HG02938 (cell line): ENCODE measurements at regions not wholly inside any gene's neighbourhood (a gene's known extent, or its start where the extent isn't known, plus 50 kb on each side); places are given as distances from the start of the nearest gene placed in this dataset.
"Not testable (repeated sequence)": the region's sequence is repeated elsewhere in the genome, so short reads cannot be mapped to it uniquely, and the experiment has no call there.

ENCODE experiments used
- ATAC-seq: cut with Tn5 transposase; IDR thresholded peaks from one replicate; pipeline ENCODE4 v1.9.1; 2021; ENCODE audit warnings: mild to moderate bottlenecking, moderate library complexity; ENCODE audit not compliant: unreplicated experiment

GRCh38 chr2:107428781-107429180 is 397.9 kb upstream of the RGPD4 start:
- ATAC-seq, result no peak

- no peak for ATAC-seq
Measured at GRCh38 chr2:107430006-107430405, 396.7 kb upstream of the RGPD4 start.

DNA sequence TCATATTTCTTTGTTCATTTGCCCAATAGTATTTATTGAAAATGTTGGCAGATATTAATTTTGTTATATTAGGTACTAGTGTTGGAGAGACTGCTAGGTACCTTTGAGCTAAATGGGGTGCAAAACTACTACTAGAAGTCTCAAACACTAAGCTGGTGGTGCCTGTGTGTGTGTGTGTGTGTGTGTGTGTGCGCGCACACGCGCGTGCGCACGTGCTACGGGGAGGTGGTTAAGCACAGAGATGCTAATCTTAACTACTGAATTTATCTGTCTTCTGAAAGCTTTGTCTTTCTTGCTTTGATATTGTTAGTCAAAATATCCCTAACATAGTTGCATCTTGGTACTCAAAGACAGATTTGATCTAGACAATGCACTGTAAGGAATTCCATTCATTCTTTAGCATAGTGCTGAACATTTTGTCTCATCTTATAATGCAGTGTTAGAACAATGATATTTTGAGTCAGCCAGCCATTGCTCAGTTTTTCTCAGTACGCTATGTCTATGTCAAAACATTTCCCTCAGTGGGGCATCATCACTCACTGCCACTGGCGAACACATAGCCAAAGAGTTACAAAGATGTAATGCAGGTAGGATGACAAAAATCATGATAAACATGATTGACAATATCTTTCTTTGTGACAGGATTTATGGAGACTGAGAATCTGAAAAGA is 396.0 kb upstream of the RGPD4 start:
- ATAC-seq, result no peak

GRCh38 chr2:107436281-107436680 is 390.4 kb upstream of the RGPD4 start:
- ATAC-seq, result no peak

GRCh38 chr2:107437265-107437664 is 389.4 kb upstream of the RGPD4 start:
- no peak for ATAC-seq

DNA sequence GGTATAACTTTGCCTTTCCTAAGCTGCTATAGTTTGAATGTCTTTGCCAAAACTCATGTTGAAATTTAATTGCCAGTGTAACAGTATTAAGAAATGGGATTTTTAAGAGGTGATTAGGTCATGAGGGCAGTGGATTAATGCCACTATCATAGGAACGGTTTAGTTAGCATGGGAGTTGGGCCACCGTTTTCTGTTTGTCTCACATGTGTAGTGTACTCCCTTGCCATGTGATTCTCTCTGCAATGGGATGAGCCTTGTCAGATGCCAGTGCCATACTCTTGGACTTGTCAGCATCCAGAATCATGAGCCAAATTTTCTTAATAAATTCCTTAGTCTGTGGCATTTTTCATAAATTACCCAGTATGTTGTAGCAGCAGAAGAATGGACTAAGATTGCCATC is 388.9 kb upstream of the RGPD4 start:
- ATAC-seq, result no peak

DNA sequence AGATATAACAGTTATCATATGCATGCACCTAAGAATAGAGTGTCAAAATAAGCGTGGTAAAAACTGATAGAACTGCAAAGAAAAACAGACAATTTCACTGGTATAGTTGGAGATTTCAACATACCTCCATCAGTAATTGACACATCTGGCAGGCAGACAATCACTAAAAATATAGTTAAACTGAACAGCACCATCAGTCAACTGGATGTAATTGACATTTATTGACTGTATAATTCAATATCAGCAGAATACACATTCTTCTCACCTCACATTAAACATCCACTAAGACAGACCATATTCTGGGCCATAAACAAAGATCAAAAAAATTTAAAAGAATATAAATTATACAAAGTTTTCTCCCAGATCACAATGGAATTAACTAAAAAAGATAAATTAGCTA is 378.5 kb upstream of the RGPD4 start:
- ATAC-seq, result no peak

- ATAC-seq, result no peak
Measured at GRCh38 chr2:107461301-107461700, 365.4 kb upstream of the RGPD4 start.

GRCh38 chr2:107462181-107462580 is 364.5 kb upstream of the RGPD4 start:
- ATAC-seq, result no peak

DNA sequence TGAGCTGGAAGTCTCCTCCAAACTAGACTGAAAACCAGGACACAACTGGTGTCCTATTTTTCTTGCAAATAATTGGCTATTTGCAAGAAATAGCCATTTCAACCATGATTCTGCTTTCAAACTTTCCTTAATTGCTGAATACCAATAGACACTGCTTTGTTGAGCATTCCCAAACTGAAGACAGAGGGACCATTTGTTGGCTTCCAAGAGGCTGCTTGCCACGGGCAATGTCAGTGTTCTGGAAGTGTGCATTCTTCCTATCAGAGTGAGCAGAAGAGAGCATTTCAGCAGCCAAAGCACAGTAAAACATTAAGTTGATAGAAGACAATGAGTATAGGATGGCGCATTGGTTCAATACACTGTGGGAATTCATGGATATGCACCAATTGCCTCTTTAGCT is 360.5 kb upstream of the RGPD4 start:
- ATAC-seq, result no peak

- ATAC-seq, result no peak
Measured at GRCh38 chr2:107466984-107467773, 359.5 kb upstream of the RGPD4 start.

DNA sequence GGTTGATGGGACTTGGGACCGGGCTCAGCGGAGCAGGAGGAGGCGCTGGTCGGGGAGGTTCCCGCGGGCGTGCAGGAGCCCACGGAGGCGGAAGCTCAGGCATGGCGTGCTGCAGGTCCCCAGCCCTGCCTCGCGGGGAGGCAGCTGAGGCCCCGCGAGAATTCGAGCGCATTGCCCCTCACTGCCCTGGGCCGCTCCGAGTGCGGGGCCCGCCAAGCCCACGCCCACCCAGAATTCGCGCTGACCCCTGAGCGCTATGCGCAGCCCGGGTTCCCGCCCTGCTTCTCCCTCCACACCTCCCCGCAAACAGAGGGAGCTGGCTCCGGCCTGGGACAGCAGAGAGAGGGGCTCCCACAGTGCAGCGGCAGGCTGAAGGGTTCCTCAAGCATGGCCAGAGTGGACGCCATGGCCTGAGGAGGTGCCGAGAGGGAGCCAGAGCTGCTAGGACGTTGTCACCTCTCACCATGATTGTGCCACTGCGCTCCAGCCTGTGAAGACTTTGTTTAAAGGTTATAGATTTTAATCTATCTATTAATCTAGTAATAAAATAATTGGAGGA is 357.2 kb upstream of the RGPD4 start:
- no peak for ATAC-seq

- ATAC-seq, result no peak
Measured at GRCh38 chr2:107473150-107473549, 353.5 kb upstream of the RGPD4 start.

DNA sequence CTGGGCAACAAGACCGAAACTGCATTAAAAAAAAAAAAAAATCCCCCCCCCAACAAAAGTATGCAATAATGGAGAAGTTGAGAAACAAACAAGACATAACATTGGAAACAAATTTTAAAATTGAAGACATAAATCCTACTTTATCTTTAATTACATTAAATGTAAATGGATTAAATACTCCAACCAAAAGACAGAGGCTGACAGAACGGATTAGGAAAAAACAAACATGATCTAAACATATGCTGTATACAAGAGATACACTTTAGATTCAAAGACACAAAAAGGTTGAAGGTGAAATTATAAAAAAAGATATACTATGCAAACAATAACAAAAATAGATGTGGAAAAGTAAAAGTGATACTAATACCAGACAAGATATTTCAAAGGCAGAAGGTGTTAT is 350.8 kb upstream of the RGPD4 start:
- no peak for ATAC-seq

DNA sequence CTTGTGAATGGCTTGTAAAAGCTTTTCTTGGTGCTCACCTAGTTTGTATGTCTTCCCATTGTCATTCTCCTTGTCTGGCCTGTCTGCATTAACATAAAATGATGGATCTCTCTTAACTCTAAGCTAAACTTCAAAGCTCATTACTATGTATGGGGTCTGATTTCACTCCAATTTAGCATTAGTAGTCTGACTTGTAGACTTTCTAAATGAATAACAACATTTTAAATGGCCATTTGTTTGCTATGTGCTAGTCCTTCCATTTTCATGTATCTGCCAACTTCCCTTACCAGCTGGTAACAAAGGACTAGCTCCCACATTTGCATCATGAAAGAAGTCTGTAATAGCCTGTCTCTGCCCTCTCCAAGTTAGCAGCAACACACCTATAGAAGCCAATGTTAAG is 324.2 kb upstream of the RGPD4 start:
- no peak for ATAC-seq

GRCh38 chr2:107511970-107512789 is 314.5 kb upstream of the RGPD4 start:
- no peak for ATAC-seq

GRCh38 chr2:107525406-107525805 is 301.3 kb upstream of the RGPD4 start:
- ATAC-seq, result no peak

DNA sequence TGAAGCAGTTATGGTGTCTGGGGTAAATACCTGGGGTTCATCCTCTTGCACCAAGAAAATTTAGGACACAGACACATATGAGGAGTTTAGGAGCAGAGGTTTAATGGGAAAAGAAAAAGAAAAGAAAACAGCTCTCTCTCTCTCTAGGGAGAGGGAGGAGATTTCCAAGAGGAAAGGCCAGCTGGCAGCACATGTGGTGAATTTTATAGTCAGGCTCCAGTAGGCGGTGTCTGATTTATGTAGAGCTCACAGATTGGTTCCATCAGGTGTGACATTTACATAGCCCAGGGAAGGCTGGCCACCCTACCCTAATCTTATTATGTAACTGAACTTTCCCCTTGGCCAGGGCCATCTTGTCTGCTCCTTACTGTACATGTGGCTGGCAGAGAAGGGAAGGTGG is 297.5 kb upstream of the RGPD4 start:
- no peak for ATAC-seq

DNA sequence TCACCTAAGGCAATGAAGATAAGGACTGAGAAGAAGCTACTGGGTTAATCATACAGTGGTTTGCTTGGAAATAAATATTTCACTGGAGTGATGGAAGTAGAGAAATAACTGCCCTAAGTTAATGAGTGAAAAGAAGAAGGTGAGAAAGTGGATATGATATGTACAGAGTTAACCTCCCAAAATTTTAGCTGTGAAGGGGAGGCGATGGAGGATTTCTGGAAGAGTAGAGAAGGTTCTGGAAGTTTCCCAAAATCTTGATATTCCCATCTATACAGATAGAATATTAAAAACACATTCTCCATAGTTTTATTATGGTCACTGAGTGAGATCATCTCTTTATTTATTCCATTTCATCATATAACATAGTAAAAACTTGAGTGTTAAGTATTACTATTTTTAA is 296.6 kb upstream of the RGPD4 start:
- ATAC-seq, result no peak

GRCh38 chr2:107534926-107535325 is 291.8 kb upstream of the RGPD4 start:
- no peak for ATAC-seq

DNA sequence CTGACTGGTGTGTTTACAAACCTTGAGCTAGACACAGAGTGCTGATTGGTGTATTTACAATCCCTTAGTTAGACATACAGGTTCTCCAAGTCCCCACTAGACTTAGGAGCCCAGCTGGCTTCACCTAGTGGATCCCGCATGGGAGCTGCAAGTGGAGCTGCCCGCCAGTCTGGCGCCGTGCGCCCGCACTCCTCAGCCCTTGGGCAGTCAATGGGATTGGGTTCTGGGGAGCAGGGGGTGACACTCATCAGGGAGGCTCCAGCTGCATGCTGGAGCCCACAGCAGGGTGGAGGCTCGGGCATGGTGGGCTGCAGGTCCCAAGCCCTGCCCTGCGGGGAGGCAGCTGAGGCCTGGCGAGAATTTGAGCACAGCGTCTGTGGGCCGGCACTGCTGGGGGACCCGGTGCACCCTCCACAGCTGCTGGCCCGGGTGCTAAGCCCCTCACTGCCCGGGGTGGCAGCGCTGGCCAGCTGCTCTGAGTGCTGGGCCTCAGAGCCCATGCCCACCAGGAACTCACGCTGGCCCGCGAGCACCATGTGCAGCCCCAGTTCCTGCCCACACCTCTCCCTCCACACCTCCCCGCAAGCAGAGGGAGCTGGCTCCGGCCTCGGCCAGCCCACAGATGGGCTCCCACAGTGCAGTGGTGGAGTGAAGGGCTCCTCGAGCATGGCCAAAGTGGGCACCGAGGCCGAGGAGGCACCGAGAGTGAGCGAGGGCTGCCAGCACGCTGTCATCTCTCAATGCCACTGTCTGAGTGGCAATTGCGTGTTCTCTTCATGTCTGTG is 290.6 kb upstream of the RGPD4 start:
- ATAC-seq, result not testable (repeated sequence)
